HG03469 (cell line): ENCODE measurements at regions not wholly inside any gene's neighbourhood (a gene's known extent, or its start where the extent isn't known, plus 50 kb on each side); places are given as distances from the start of the nearest gene placed in this dataset.
"Not testable (repeated sequence)": the region's sequence is repeated elsewhere in the genome, so short reads cannot be mapped to it uniquely, and the experiment has no call there.

Experiments
- ATAC-seq: cut with Tn5 transposase; IDR thresholded peaks from one replicate; pipeline ENCODE4 v1.9.1; 2021; ENCODE audit warnings: mild to moderate bottlenecking, moderate library complexity, moderate number of reproducible peaks; ENCODE audit not compliant: unreplicated experiment

GRCh38 chr9:36521148-36521547 is 51.5 kb upstream of the MELK start:
- ATAC-seq: no peak

- ATAC-seq: no peak
These were observed 55.6 kb upstream of the MELK start for GRCh38 chr9:36517131-36517530.

GRCh38 chr9:36504156-36504555 is 68.5 kb upstream of the MELK start:
- ATAC-seq: no peak

- no peak for ATAC-seq
These were observed 69.3 kb upstream of the MELK start for GRCh38 chr9:36503172-36504088.

- no peak for ATAC-seq
These were observed 71.0 kb upstream of the MELK start for GRCh38 chr9:36501727-36502126.

GRCh38 chr9:36500931-36501330 is 71.8 kb upstream of the MELK start:
- ATAC-seq: not testable (repeated sequence)

- ATAC-seq: no peak
These were observed 73.4 kb upstream of the MELK start for GRCh38 chr9:36499174-36499890.

- ATAC-seq: not testable (repeated sequence)
These were observed 79.1 kb upstream of the MELK start for GRCh38 chr9:36493564-36493963.

- no peak for ATAC-seq
These were observed 79.8 kb upstream of the MELK start for GRCh38 chr9:36492865-36493264.

GRCh38 chr9:36489453-36489852 is 83.2 kb upstream of the MELK start:
- no peak for ATAC-seq

GRCh38 chr9:36488389-36488756 is 84.3 kb upstream of the MELK start:
- ATAC-seq: no peak

- ATAC-seq: peak; percentile 74
These were observed 85.0 kb upstream of the MELK start for GRCh38 chr9:36487482-36488388.

GRCh38 chr9:36486933-36487481 is 85.7 kb upstream of the MELK start:
- ATAC-seq: peak; percentile 22

GRCh38 chr9:36486329-36486932 is 86.3 kb upstream of the MELK start:
- no peak for ATAC-seq

GRCh38 chr9:36485647-36486328 is 85.7 kb upstream of the RNF38 start:
- ATAC-seq: no peak

- no peak for ATAC-seq
These were observed 84.1 kb upstream of the RNF38 start for GRCh38 chr9:36484124-36484523.

GRCh38 chr9:36479101-36479500 is 79.0 kb upstream of the RNF38 start:
- ATAC-seq: no peak

- ATAC-seq: no peak
These were observed 71.3 kb upstream of the RNF38 start for GRCh38 chr9:36471359-36471758.

GRCh38 chr9:36470643-36471290 is 70.7 kb upstream of the RNF38 start:
- ATAC-seq: peak; percentile 89
